ENCODE measurements at regions not wholly inside any gene's neighbourhood (a gene's known extent, or its start where the extent isn't known, plus 50 kb on each side); places are given as distances from the start of the nearest gene placed in this dataset.
"Not testable (repeated sequence)": the region's sequence is repeated elsewhere in the genome, so short reads cannot be mapped to it uniquely, and the experiment has no call there.

DNA sequence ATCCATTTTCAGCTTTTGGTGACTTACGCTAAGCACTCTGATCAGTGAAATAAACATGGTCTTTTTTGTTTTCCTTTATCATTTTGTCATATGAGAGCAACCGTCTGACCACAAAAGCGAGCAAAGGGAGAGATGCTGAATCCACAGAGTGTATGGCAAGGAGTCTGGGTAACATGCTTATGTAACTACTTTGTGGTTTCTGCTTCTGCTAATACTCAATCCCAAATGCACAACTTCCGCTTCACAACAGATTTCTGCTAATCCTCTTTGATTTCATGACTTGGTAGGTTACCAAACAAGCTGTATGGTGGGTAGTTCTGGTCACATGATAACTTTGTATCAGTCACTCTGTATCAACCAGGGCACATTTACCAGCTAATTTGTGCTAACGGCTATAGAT, 908.4 kb upstream of the CRIM1 start:
- Histone ChIP-seq H3K9me2 (ENCODE audit: insufficient read depth) (no peaks in the 10 kb centered on the region), H3K36me3 (ENCODE audit: low read depth) (no peaks in the 10 kb centered on the region), H3K4me2 (no peak overlapping the region), H2AFZ (no peak overlapping the region), H3F3A (ENCODE audit: insufficient read depth, low read depth) (no peaks in the 10 kb centered on the region), H3K27ac (no peak overlapping the region), H3K9me3 (ENCODE audit: insufficient read depth, low read depth) (no peaks in the 10 kb centered on the region), H4K20me1 (ENCODE audit: insufficient read depth) (no peaks in the 10 kb centered on the region), H3K4me1 (replicated peaks; ENCODE audit: insufficient read depth) (no peaks in the 10 kb centered on the region), H3K4me3 (no peak overlapping the region), H3K79me2 (ENCODE audit: low read depth) (no peaks in the 10 kb centered on the region), H3K27me3 (ENCODE audit: insufficient read depth, low read depth) (no peaks in the 10 kb centered on the region)
- no peak for DNase-seq
- POLR2A ChIA-PET (ENCODE audit: unreplicated experiment): no interaction called here
- BruUV-seq (replicated peaks): no TSS peak
- CTCF ChIA-PET: no interaction called here
- intact Hi-C loops (cut with micrococcal nuclease; ENCODE audit: unreplicated experiment): no loop called here
- TF ChIP-seq EZH2 (IDR thresholded peaks at IDR 0.05; ENCODE audit: low read depth) (no peak), CTCF (conservative IDR thresholded peaks at IDR 0.05) (no peak)

DNA sequence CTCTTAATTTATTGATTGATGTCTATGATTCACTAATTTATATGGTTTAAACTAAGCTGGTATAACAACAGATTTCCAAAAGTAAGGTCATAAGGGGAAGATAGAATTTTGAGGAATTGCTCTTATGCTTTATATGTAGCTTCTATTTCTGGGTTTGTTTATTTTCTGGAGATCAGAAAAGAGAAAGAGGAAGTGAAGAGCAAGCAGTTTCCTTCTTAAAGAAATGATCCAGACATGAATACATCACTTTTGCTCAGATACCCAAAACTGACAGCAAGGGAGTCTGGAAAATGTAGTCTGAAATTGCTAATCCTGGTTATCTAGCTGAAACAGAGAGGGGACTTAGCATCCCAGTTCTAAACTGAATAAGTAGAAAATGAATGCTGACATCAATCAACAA, 912.5 kb upstream of the CRIM1 start:
- no peak for DNase-seq
- Histone ChIP-seq H2AFZ (no peak overlapping the region), H3K27me3 (ENCODE audit: insufficient read depth, low read depth) (no peaks in the 10 kb centered on the region), H3K4me3 (no peak overlapping the region), H4K20me1 (ENCODE audit: insufficient read depth) (no peaks in the 10 kb centered on the region), H3K9me3 (ENCODE audit: insufficient read depth, low read depth) (no peaks in the 10 kb centered on the region), H3K9me2 (ENCODE audit: insufficient read depth) (no peaks in the 10 kb centered on the region), H3F3A (ENCODE audit: insufficient read depth, low read depth) (no peaks in the 10 kb centered on the region), H3K79me2 (ENCODE audit: low read depth) (no peaks in the 10 kb centered on the region), H3K4me1 (replicated peaks; ENCODE audit: insufficient read depth) (no peaks in the 10 kb centered on the region), H3K36me3 (ENCODE audit: low read depth) (no peaks in the 10 kb centered on the region), H3K27ac (no peak overlapping the region), H3K4me2 (no peak overlapping the region)
- ChIA-PET CTCF (no interaction called here), POLR2A (ENCODE audit: unreplicated experiment) (no interaction called here)
- TF ChIP-seq CTCF (conservative IDR thresholded peaks at IDR 0.05): no peak
- no peak for TF ChIP-seq EZH2 (IDR thresholded peaks at IDR 0.05; ENCODE audit: low read depth)
- no TSS peak for BruUV-seq (replicated peaks)
- intact Hi-C loops (cut with micrococcal nuclease; ENCODE audit: unreplicated experiment): no loop called here

GRCh38 chr2:35441575-35441974, 914.0 kb upstream of the CRIM1 start:
- H3K36me3 ChIP-seq (ENCODE audit: low read depth); H3K9me2 ChIP-seq (ENCODE audit: insufficient read depth); H3F3A ChIP-seq (ENCODE audit: insufficient read depth, low read depth); H3K27me3 ChIP-seq (ENCODE audit: insufficient read depth, low read depth); CTCF ChIA-PET; H3K9me3 ChIP-seq (ENCODE audit: insufficient read depth, low read depth); DNase-seq; H3K4me3 ChIP-seq; H3K4me1 ChIP-seq (replicated peaks; ENCODE audit: insufficient read depth); H3K27ac ChIP-seq; H3K79me2 ChIP-seq (ENCODE audit: low read depth); intact Hi-C loops (cut with micrococcal nuclease; ENCODE audit: unreplicated experiment); POLR2A ChIA-PET (ENCODE audit: unreplicated experiment); BruUV-seq (replicated peaks); H2AFZ ChIP-seq; H4K20me1 ChIP-seq (ENCODE audit: insufficient read depth); H3K4me2 ChIP-seq: not testable (repeated sequence)

GRCh38 chr2:35440308-35440707, 915.3 kb upstream of the CRIM1 start:
- POLR2A ChIA-PET (ENCODE audit: unreplicated experiment); H4K20me1 ChIP-seq (ENCODE audit: insufficient read depth); H3K27me3 ChIP-seq (ENCODE audit: insufficient read depth, low read depth); H3K9me2 ChIP-seq (ENCODE audit: insufficient read depth); H3K27ac ChIP-seq; H3K4me3 ChIP-seq; H3K4me1 ChIP-seq (replicated peaks; ENCODE audit: insufficient read depth); H3K79me2 ChIP-seq (ENCODE audit: low read depth); CTCF ChIA-PET; BruUV-seq (replicated peaks); H3K4me2 ChIP-seq; H3K36me3 ChIP-seq (ENCODE audit: low read depth); intact Hi-C loops (cut with micrococcal nuclease; ENCODE audit: unreplicated experiment); DNase-seq; H2AFZ ChIP-seq; H3F3A ChIP-seq (ENCODE audit: insufficient read depth, low read depth); H3K9me3 ChIP-seq (ENCODE audit: insufficient read depth, low read depth): not testable (repeated sequence)

GRCh38 chr2:35436893-35437292, 918.7 kb upstream of the CRIM1 start:
- CTCF ChIA-PET; H2AFZ ChIP-seq; POLR2A ChIA-PET (ENCODE audit: unreplicated experiment); H3K36me3 ChIP-seq (ENCODE audit: low read depth); H3K27me3 ChIP-seq (ENCODE audit: insufficient read depth, low read depth); DNase-seq; H3K4me1 ChIP-seq (replicated peaks; ENCODE audit: insufficient read depth); BruUV-seq (replicated peaks); H3K4me2 ChIP-seq; H3K9me3 ChIP-seq (ENCODE audit: insufficient read depth, low read depth); H3K9me2 ChIP-seq (ENCODE audit: insufficient read depth); intact Hi-C loops (cut with micrococcal nuclease; ENCODE audit: unreplicated experiment); H3F3A ChIP-seq (ENCODE audit: insufficient read depth, low read depth); H3K27ac ChIP-seq; H4K20me1 ChIP-seq (ENCODE audit: insufficient read depth); H3K4me3 ChIP-seq; H3K79me2 ChIP-seq (ENCODE audit: low read depth): not testable (repeated sequence)

Data from PC-9 (cell line).